IPS DF 6.9 (cell line): ENCODE measurements at regions not wholly inside any gene's neighbourhood (a gene's known extent, or its start where the extent isn't known, plus 50 kb on each side); places are given as distances from the start of the nearest gene placed in this dataset.

Experiments
- DNase-seq: peaks from one replicate; pipeline ENCODE4 v3.0.0-alpha.2; 2013; ENCODE audit warnings: low read depth, low spot score
- H3K27ac ChIP-seq: one replicate; pipeline ENCODE4 v1.5.1; 2013; ENCODE audit warnings: low read length, control low read depth
- H3K27me3 ChIP-seq: 2 replicates; pipeline ENCODE4 v1.6.1; 2013; ENCODE audit warnings: mild to moderate bottlenecking, low read length; ENCODE audit not compliant: control insufficient read depth, insufficient read depth
- H3K36me3 ChIP-seq: 2 replicates; pipeline ENCODE4 v1.6.1; 2013; ENCODE audit warnings: low read length; ENCODE audit not compliant: control insufficient read depth, insufficient read depth
- H3K4me1 ChIP-seq: 2 replicates; pipeline ENCODE4 v1.6.1; 2013; ENCODE audit warnings: low read length; ENCODE audit not compliant: control insufficient read depth, insufficient read depth
- H3K4me3 ChIP-seq: 2 replicates; pipeline ENCODE4 v1.5.1; 2013; ENCODE audit warnings: mild to moderate bottlenecking, low read length
- H3K9me3 ChIP-seq: 2 replicates; pipeline ENCODE4 v1.6.1; 2013; ENCODE audit warnings: low read length, inconsistent platforms; ENCODE audit not compliant: control insufficient read depth, insufficient read depth
- WGBS: extraction: QIAGEN DNeasy Blood & Tissue Kit; methylation state at CpG from one replicate; pipeline ENCODE4 v1.1.7; 2013; ENCODE audit warnings: mixed read lengths, missing lambda C conversion rate; ENCODE audit not compliant: insufficient read length, insufficient coverage; 5-methylcytosine and 5-hydroxymethylcytosine counted together

GRCh38 chr12:45586486-45586885 is 143.0 kb upstream of the ARID2 start:
- no CpG with 5 or more reads among the region's 18 CpGs for WGBS
- Histone ChIP-seq H3K27me3 (no peaks in the 10 kb centered on the region), H3K9me3 (no peaks in the 10 kb centered on the region), H3K4me3 (no peak overlapping the region), H3K36me3 (no peaks in the 10 kb centered on the region), H3K4me1 (no peaks in the 10 kb centered on the region), H3K27ac (no peak overlapping the region)
- DNase-seq = no peak

- Histone ChIP-seq H3K4me1 (no peaks in the 10 kb centered on the region), H3K27me3 (no peaks in the 10 kb centered on the region), H3K36me3 (no peaks in the 10 kb centered on the region), H3K9me3 (no peaks in the 10 kb centered on the region), H3K4me3 (no peak overlapping the region), H3K27ac (no peak overlapping the region)
- DNase-seq = no peak
- WGBS = no CpG with 5 or more reads among the region's 2 CpGs
These were observed 142.5 kb upstream of the ARID2 start for GRCh38 chr12:45587012-45587411.

GRCh38 chr12:45587877-45588533 is 141.5 kb upstream of the ARID2 start:
- H3K4me1 ChIP-seq = no peaks in the 10 kb centered on the region
- no peaks in the 10 kb centered on the region for H3K27me3 ChIP-seq
- 100% methylated on average over 1 of the region's 3 CpGs for WGBS
- H3K9me3 ChIP-seq = no peaks in the 10 kb centered on the region
- no peak overlapping the region for H3K4me3 ChIP-seq
- no peak overlapping the region for H3K27ac ChIP-seq
- H3K36me3 ChIP-seq = no peaks in the 10 kb centered on the region
- DNase-seq = no peak

GRCh38 chr12:45590646-45591045 is 138.9 kb upstream of the ARID2 start:
- no peaks in the 10 kb centered on the region for H3K9me3 ChIP-seq
- DNase-seq = no peak
- no peaks in the 10 kb centered on the region for H3K27me3 ChIP-seq
- no peaks in the 10 kb centered on the region for H3K36me3 ChIP-seq
- no peak overlapping the region for H3K4me3 ChIP-seq
- no peaks in the 10 kb centered on the region for H3K4me1 ChIP-seq
- no peak overlapping the region for H3K27ac ChIP-seq
- WGBS = no CpG with 5 or more reads among the region's 2 CpGs

DNA sequence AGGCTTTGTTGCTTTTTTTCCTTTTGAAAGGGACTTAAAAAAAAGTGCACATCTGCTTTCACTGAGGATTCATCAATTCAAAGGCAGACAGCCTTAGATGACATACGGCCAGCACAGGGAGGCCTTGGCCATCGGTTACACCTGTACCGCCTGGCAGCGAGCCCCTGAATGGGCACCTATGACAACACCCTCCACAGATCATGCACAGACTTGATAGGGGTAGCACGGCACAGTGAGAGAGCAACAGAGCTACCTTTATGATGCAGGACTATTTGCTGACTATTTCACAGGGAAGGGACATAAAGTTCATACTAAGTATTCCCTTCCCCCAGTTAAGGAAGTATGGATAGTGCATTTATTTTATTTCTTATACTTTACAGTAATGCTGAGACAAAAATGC is 137.9 kb upstream of the ARID2 start:
- Histone ChIP-seq H3K9me3 (no peaks in the 10 kb centered on the region), H3K4me1 (no peaks in the 10 kb centered on the region)
- WGBS = no CpG with 5 or more reads among the region's 5 CpGs

GRCh38 chr12:45596366-45596765 is 133.1 kb upstream of the ARID2 start:
- WGBS = no CpG with 5 or more reads among the region's 1 CpG
- H3K4me1 ChIP-seq = no peaks in the 10 kb centered on the region
- no peaks in the 10 kb centered on the region for H3K36me3 ChIP-seq
- no peaks in the 10 kb centered on the region for H3K9me3 ChIP-seq
- H3K27ac ChIP-seq = no peak overlapping the region
- no peaks in the 10 kb centered on the region for H3K27me3 ChIP-seq
- no peak overlapping the region for H3K4me3 ChIP-seq
- no peak for DNase-seq

More for the DNA sequence above, 137.9 kb upstream of the ARID2 start:
- Histone ChIP-seq H3K27me3 (no peaks in the 10 kb centered on the region), H3K36me3 (no peaks in the 10 kb centered on the region), H3K27ac (no peak overlapping the region), H3K4me3 (no peak overlapping the region)
- no peak for DNase-seq

- Histone ChIP-seq H3K27me3 (no peaks in the 10 kb centered on the region), H3K4me3 (no peak overlapping the region), H3K36me3 (no peaks in the 10 kb centered on the region), H3K27ac (no peak overlapping the region), H3K9me3 (no peaks in the 10 kb centered on the region), H3K4me1 (no peaks in the 10 kb centered on the region)
- no CpG with 5 or more reads among the region's 2 CpGs for WGBS
- DNase-seq = no peak
These were observed 131.2 kb upstream of the ARID2 start for GRCh38 chr12:45598336-45598735.

- Histone ChIP-seq H3K27me3 (no peaks in the 10 kb centered on the region), H3K4me1 (no peaks in the 10 kb centered on the region), H3K9me3 (no peaks in the 10 kb centered on the region), H3K27ac (no peak overlapping the region), H3K36me3 (no peaks in the 10 kb centered on the region), H3K4me3 (no peak overlapping the region)
- WGBS = no CpG with 5 or more reads among the region's 1 CpG
- DNase-seq = no peak
These were observed 130.7 kb upstream of the ARID2 start for GRCh38 chr12:45598761-45599160.

GRCh38 chr12:45599196-45599595 is 130.3 kb upstream of the ARID2 start:
- Histone ChIP-seq H3K4me3 (no peak overlapping the region), H3K4me1 (no peaks in the 10 kb centered on the region), H3K36me3 (no peaks in the 10 kb centered on the region), H3K9me3 (no peaks in the 10 kb centered on the region), H3K27ac (no peak overlapping the region), H3K27me3 (no peaks in the 10 kb centered on the region)
- WGBS = no CpG with 5 or more reads among the region's 2 CpGs
- DNase-seq = no peak

DNA sequence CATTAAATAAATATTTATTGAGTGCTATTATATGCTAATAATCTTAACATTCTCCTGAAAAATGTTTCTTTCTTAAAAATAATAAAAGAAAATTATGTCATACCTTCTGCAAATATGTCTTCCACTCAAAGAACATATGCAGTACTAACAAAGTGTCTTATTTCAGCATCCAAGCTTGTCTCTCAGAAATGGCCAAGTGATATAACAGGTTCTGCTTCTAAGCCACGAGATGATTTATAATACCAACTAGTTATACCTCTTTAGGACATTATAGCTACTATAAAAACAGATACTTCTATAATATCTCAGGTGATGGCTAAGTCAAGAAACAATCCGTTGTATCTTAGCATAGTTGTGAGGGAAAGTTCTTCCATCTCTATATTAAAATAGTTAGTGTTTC is 128.1 kb upstream of the ARID2 start:
- Histone ChIP-seq H3K9me3 (no peaks in the 10 kb centered on the region), H3K4me3 (no peak overlapping the region), H3K36me3 (no peaks in the 10 kb centered on the region), H3K27me3 (no peaks in the 10 kb centered on the region), H3K27ac (no peak overlapping the region), H3K4me1 (no peaks in the 10 kb centered on the region)
- no peak for DNase-seq
- no CpG with 5 or more reads among the region's 2 CpGs for WGBS

DNA sequence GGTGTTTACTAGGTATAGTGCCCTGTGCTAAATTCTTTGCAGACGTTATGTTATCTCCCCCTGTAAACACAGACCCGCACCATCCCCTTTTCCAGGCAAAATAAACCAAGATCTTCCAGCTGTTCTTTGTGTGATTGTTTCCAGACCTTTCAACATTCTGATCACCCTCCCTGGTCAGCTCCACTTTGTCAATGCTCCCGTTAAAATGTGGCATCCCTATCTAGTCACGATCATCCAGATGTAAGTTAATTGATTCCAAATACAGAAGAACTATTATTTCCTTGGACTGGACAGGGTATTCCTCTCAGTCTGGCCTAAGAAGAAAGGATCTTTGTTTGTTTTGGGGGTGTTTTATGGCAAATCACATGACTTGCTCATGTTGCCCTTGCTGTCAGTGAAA is 127.6 kb upstream of the ARID2 start:
- WGBS = no CpG with 5 or more reads among the region's 4 CpGs
- H3K27ac ChIP-seq = no peak overlapping the region
- H3K4me3 ChIP-seq = no peak overlapping the region

More for the DNA sequence above, 127.6 kb upstream of the ARID2 start:
- Histone ChIP-seq H3K4me1 (no peaks in the 10 kb centered on the region), H3K9me3 (no peaks in the 10 kb centered on the region), H3K27me3 (no peaks in the 10 kb centered on the region), H3K36me3 (no peaks in the 10 kb centered on the region)
- no peak for DNase-seq
